Caco-2 (cell line): ENCODE measurements at regions not wholly inside any gene's neighbourhood (a gene's known extent, or its start where the extent isn't known, plus 50 kb on each side); places are given as distances from the start of the nearest gene placed in this dataset.

Experiments used
- BruUV-seq: library from RNA; stranded (reverse); fragments of 400-500 nt; replicated peaks from 2 replicates; lab custom pipeline; 2021; lab: Mats Ljungman, UMichigan
- CTCF ChIA-PET: fragments of 300-600 bp; sonication (Branson Sonifier 250); formaldehyde crosslinking; loops from one replicate; lab custom pipeline; 2022; ENCODE audit warnings: antibody characterized with exemption; lab: Charles Lee
- POLR2A ChIA-PET: fragments of 300-600 bp; sonication (Branson Sonifier 250); formaldehyde crosslinking; loops from one replicate; lab custom pipeline; 2022; ENCODE audit warnings: antibody characterized with exemption; lab: Charles Lee
- DNase-seq, 2 experiments: peaks; one replicate each; pipeline versions ENCODE4 v3.0.0 to v3.0.0-alpha.2; 2020 to 2022
- H3K27me3 ChIP-seq: replicated peaks from 2 replicates; pipeline ENCODE4 v1.6.0; 2011; ENCODE audit warnings: low read length; ENCODE audit not compliant: control insufficient read depth, insufficient read depth
- H3K36me3 ChIP-seq: 2 replicates; pipeline ENCODE4 v1.5.1; 2011; ENCODE audit warnings: low read length; ENCODE audit not compliant: control insufficient read depth, insufficient read depth
- H3K4me1 ChIP-seq: fragments of 250-450 bp; sonication (Bioruptor Pico); 2 replicates; pipeline ENCODE4 v1.5.1; 2020; ENCODE audit warnings: mild to moderate bottlenecking
- H3K4me3 ChIP-seq: 2 replicates; pipeline ENCODE4 v1.5.1; 2011; ENCODE audit warnings: low read depth, mild to moderate bottlenecking, control low read depth, low read length
- H3K9me3 ChIP-seq: fragments of 250-450 bp; sonication (Bioruptor Pico); 2 replicates; pipeline ENCODE4 v1.5.1; 2020; ENCODE audit warnings: mild to moderate bottlenecking, moderate library complexity
- H3K27ac Mint-ChIP-seq: one replicate; pipeline ENCODE4 v1.8.0; 2022; ENCODE audit warnings: mixed read lengths; ENCODE audit not compliant: unreplicated experiment
- H3K27me3 Mint-ChIP-seq: one replicate; pipeline ENCODE4 v1.8.0; 2022; ENCODE audit warnings: mixed read lengths; ENCODE audit not compliant: insufficient read depth, unreplicated experiment
- H3K36me3 Mint-ChIP-seq: one replicate; pipeline ENCODE4 v1.8.0; 2022; ENCODE audit warnings: mild to moderate bottlenecking, mixed read lengths; ENCODE audit not compliant: insufficient read depth, unreplicated experiment
- H3K4me1 Mint-ChIP-seq: one replicate; pipeline ENCODE4 v1.8.0; 2022; ENCODE audit warnings: low read depth, mixed read lengths; ENCODE audit not compliant: unreplicated experiment
- H3K4me3 Mint-ChIP-seq: one replicate; pipeline ENCODE4 v1.8.0; 2022; ENCODE audit warnings: mild to moderate bottlenecking, moderate library complexity, mixed read lengths; ENCODE audit not compliant: unreplicated experiment
- H3K9me3 Mint-ChIP-seq: one replicate; pipeline ENCODE4 v1.8.0; 2022; ENCODE audit warnings: mixed read lengths; ENCODE audit not compliant: unreplicated experiment
- intact Hi-C: fragments of 100-400 bp; cut with micrococcal nuclease; formaldehyde crosslinking; loops from one replicate; pipeline ENCODE4 v1.10.0; 2022; ENCODE audit not compliant: unreplicated experiment
- TF ChIP-seq, protein P1 (sequence below), 2 experiments: fragments of 200-600 bp in 1 of 2; IDR thresholded peaks; 1 replicate in 1 of 2; 2 replicates in 1 of 2; pipeline versions ENCODE4 v1.5.1 to v1.8.0; 2011 to 2022; ENCODE audit warnings: antibody characterized with exemption in 1 of 2, control low read depth in 1 of 2, inconsistent platforms in 1 of 2, low read depth in 1 of 2, low read length in 1 of 2, mild to moderate bottlenecking in 1 of 2, moderate library complexity in 1 of 2; ENCODE audit not compliant: insufficient read depth in 1 of 2, severe bottlenecking in 1 of 2, unreplicated experiment in 1 of 2

DNA sequence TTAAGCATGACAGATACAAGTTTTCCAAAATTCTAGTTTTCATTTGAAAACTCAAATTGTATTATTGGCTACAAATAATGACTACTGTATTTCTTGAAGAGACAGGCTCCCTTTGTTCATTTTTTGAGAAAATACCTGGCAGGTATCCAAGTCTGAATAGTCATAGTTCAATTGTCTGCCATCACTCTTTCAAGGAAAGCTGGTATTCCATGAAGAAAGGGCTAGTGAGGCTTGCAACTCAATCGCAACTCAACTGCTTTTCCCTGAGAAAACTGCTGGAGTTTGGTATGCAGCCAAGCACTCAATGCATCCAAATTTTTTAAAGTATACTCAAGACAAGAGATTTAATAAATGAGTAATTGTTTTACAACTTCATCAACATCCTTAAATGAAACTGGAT lies 61.4 kb upstream of the TRIO start:
- TF ChIP-seq, protein P1, sequence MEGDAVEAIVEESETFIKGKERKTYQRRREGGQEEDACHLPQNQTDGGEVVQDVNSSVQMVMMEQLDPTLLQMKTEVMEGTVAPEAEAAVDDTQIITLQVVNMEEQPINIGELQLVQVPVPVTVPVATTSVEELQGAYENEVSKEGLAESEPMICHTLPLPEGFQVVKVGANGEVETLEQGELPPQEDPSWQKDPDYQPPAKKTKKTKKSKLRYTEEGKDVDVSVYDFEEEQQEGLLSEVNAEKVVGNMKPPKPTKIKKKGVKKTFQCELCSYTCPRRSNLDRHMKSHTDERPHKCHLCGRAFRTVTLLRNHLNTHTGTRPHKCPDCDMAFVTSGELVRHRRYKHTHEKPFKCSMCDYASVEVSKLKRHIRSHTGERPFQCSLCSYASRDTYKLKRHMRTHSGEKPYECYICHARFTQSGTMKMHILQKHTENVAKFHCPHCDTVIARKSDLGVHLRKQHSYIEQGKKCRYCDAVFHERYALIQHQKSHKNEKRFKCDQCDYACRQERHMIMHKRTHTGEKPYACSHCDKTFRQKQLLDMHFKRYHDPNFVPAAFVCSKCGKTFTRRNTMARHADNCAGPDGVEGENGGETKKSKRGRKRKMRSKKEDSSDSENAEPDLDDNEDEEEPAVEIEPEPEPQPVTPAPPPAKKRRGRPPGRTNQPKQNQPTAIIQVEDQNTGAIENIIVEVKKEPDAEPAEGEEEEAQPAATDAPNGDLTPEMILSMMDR (IDR thresholded peaks at IDR 0.05; ENCODE audit: insufficient read depth in 1 of 2, low read depth in 1 of 2, low read length in 1 of 2, severe bottlenecking in 1 of 2, unreplicated experiment in 1 of 2): no peak
- Mint-ChIP-seq H3K27ac (no peak overlapping the region), H3K4me3 (no peak overlapping the region)

DNA sequence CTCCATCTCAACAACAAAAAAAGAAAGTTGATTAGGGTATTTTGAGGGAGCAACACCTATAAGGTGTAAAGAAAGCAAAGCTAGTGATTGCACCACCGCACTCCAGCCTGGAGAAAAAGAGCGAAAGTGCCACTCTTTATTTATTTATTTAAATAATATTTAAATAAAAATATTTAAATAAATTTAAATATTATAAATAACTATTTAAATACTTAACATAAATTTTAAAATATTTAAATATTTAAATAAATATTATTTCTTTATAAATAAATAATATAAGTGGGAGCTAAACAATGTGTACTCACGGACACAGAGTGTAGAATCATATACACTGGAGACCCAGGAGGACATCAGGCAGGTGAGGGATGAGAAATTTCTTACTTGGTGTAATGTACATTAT lies 64.4 kb upstream of the TRIO start:
- intact Hi-C loops: no loop called here
- H3K9me3 ChIP-seq: no peaks in the 10 kb centered on the region
- H3K27me3 ChIP-seq: no peaks in the 10 kb centered on the region
- no peak overlapping the region for H3K4me3 ChIP-seq
- no peaks in the 10 kb centered on the region for H3K36me3 ChIP-seq
- Mint-ChIP-seq H3K9me3 (no peaks in the 10 kb centered on the region), H3K4me3 (no peak overlapping the region), H3K27ac (no peak overlapping the region), H3K4me1 (no peaks in the 10 kb centered on the region), H3K36me3 (no peaks in the 10 kb centered on the region), H3K27me3 (peaks cover 2% of the 10 kb centered on the region)
- CTCF ChIA-PET: no interaction called here
- H3K4me1 ChIP-seq: no peaks in the 10 kb centered on the region
- DNase-seq: no peak
- TF ChIP-seq, protein P1 (IDR thresholded peaks at IDR 0.05; ENCODE audit: insufficient read depth in 1 of 2, low read depth in 1 of 2, low read length in 1 of 2, severe bottlenecking in 1 of 2, unreplicated experiment in 1 of 2): no peak
- POLR2A ChIA-PET: no interaction called here
- no TSS peak for BruUV-seq

More for the DNA sequence above, 61.4 kb upstream of the TRIO start:
- H3K4me3 ChIP-seq: no peak overlapping the region
- no peaks in the 10 kb centered on the region for H3K4me1 Mint-ChIP-seq
- CTCF ChIA-PET: no interaction called here
- POLR2A ChIA-PET: no interaction called here
- intact Hi-C loops: no loop called here
- no peaks in the 10 kb centered on the region for H3K36me3 Mint-ChIP-seq
- DNase-seq: no peak
- no peaks in the 10 kb centered on the region for H3K36me3 ChIP-seq
- no TSS peak for BruUV-seq
- H3K9me3 Mint-ChIP-seq: no peaks in the 10 kb centered on the region
- H3K27me3 Mint-ChIP-seq: peaks cover 2% of the 10 kb centered on the region
- H3K4me1 ChIP-seq: no peaks in the 10 kb centered on the region
- H3K9me3 ChIP-seq: no peaks in the 10 kb centered on the region
- no peaks in the 10 kb centered on the region for H3K27me3 ChIP-seq

DNA sequence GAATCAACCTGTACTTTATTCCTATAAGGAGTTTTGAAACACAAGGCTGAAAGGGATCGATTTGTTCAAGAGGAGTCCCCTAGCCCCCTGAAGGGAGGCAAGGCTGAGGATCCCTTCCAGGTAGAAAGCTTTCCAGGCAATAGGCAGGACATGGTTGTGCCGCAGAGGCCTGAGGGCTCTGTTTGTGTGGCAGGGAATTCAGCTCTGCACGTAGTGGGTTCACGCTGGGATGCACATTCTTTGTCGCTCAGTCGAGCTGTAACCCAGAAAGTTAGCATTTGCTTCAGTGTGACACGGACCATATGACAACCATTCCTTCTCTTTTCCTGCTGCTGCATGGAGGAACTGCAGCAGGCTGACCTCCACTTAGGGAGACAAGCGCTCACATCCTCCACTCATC lies 65.6 kb upstream of the TRIO start:
- Mint-ChIP-seq H3K27ac (no peak overlapping the region), H3K9me3 (no peaks in the 10 kb centered on the region), H3K36me3 (no peaks in the 10 kb centered on the region), H3K4me3 (no peak overlapping the region), H3K27me3 (peaks cover 2% of the 10 kb centered on the region), H3K4me1 (no peaks in the 10 kb centered on the region)
- TF ChIP-seq, protein P1 (IDR thresholded peaks at IDR 0.05; ENCODE audit: insufficient read depth in 1 of 2, low read depth in 1 of 2, low read length in 1 of 2, severe bottlenecking in 1 of 2, unreplicated experiment in 1 of 2): no peak
- BruUV-seq: no TSS peak
- POLR2A ChIA-PET: no interaction called here
- no peak overlapping the region for H3K4me3 ChIP-seq
- no peak for DNase-seq
- H3K4me1 ChIP-seq: no peaks in the 10 kb centered on the region
- no peaks in the 10 kb centered on the region for H3K9me3 ChIP-seq
- CTCF ChIA-PET: no interaction called here
- H3K27me3 ChIP-seq: no peaks in the 10 kb centered on the region
- intact Hi-C loops: no loop called here
- H3K36me3 ChIP-seq: no peaks in the 10 kb centered on the region
